PC-3 (cell line): ENCODE measurements at regions not wholly inside any gene's neighbourhood (a gene's known extent, or its start where the extent isn't known, plus 50 kb on each side); places are given as distances from the start of the nearest gene placed in this dataset.

Source experiments
- EZH2phosphoT487 ChIP-seq: fragments of 300-600 bp; sonication (generic); IDR thresholded peaks from 2 replicates; pipeline ENCODE4 v1.6.1; 2018; ENCODE audit warnings: mild to moderate bottlenecking, antibody characterized with exemption, low read length, borderline replicate concordance
- TF ChIP-seq, protein P1 (sequence below): fragments of 300-600 bp; sonication (generic); conservative IDR thresholded peaks from 2 replicates; pipeline ENCODE4 v1.5.1; 2017; ENCODE audit warnings: antibody characterized with exemption, low read depth, mild to moderate bottlenecking, low read length

DNA sequence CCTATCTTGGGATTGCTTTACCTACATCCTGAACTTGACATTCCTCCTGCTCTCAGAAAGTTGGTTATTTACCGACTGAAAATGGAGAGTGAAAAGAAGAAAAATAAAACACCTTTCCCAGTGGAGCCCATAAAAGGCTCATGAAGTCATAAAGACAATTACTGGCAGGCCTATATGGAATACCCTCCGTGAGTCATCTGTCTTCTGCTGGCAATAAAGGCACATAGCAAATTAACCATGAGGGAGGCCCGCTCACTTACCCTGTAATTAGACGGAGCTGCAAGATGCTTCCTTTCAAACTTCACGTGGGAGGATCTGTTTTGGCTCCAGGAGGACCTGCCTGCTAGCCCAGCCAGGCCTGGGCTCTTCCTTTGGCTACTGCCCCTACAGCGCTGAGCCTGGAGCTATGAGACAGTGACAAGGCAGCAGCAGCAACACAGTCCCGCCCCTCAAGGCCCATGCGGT, 540.4 kb downstream of the BUD13 start:
- no peak for TF ChIP-seq EZH2phosphoT487
- TF ChIP-seq, protein P1, sequence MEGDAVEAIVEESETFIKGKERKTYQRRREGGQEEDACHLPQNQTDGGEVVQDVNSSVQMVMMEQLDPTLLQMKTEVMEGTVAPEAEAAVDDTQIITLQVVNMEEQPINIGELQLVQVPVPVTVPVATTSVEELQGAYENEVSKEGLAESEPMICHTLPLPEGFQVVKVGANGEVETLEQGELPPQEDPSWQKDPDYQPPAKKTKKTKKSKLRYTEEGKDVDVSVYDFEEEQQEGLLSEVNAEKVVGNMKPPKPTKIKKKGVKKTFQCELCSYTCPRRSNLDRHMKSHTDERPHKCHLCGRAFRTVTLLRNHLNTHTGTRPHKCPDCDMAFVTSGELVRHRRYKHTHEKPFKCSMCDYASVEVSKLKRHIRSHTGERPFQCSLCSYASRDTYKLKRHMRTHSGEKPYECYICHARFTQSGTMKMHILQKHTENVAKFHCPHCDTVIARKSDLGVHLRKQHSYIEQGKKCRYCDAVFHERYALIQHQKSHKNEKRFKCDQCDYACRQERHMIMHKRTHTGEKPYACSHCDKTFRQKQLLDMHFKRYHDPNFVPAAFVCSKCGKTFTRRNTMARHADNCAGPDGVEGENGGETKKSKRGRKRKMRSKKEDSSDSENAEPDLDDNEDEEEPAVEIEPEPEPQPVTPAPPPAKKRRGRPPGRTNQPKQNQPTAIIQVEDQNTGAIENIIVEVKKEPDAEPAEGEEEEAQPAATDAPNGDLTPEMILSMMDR: no peak
